NCI-H748 treated with DMSO at 0.1 percent for 48 hours (cell line): ENCODE measurements at regions not wholly inside any gene's neighbourhood (a gene's known extent, or its start where the extent isn't known, plus 50 kb on each side); places are given as distances from the start of the nearest gene placed in this dataset.

Experiments
- DNase-seq: peaks from one replicate; lab custom pipeline; 2025; lab: John Stamatoyannopoulos, UW

DNA sequence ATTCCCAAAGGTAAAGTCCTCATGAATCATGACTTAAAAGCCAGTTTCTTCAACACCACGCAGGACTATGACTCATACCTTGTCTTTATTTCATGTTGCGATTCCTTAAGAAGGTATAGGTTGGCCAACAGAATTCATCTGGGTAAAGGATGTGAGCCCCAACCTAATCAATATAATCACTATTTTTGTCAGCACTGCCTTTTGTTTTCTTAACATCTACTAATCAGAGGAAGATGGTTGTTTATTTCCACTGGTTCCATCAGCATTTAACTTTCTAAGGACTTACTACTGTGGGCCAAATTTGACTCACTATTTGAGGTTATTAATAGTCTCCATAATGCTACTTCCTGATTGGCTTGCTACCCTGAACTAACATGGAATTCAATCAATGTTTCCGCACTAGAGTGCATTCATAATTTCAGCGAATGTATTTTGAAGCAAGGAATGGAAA, 78.6 kb downstream of the SCG2 start:
- no peak for DNase-seq

- no peak for DNase-seq
Measured at GRCh38 chr2:223524066-223524465, 78.1 kb downstream of the SCG2 start.

DNA sequence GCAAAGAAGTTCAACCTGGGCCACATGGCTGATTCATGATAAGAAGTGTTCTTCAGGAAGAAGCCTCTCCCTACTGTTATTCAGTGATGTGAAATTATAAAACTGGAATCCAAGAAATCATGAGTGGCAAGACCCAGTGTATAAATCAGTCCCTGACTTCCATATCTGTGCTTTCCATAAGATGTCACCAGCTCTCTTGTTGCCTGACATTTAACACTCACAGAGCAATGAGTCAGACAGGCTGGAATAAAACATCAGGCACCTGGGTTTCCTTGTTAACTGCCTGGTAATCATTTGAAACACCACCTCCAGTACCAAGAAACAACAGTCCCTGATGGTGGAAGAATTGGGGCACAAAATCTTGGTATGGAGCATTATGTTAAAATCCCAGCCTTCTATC, 76.1 kb downstream of the SCG2 start:
- DNase-seq: no peak

DNA sequence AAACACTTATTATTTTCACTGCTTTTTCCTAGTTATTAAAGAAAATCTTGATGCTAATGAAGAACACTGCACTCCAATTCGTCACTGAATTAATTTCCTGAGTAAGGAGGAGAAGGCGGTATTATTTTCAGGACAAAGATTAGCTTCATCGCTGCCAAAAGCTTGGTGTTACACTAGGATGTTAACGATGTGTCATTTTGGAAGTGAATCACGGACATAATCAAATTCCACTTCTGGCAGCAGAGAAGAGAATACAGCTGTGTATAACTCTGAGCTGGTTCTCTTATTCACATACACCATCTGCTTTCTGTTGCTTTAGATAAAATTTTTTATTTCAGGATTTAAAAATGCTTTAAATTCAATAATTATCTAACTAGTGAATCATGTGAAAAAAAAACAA, 74.1 kb downstream of the SCG2 start:
- DNase-seq: no peak

DNA sequence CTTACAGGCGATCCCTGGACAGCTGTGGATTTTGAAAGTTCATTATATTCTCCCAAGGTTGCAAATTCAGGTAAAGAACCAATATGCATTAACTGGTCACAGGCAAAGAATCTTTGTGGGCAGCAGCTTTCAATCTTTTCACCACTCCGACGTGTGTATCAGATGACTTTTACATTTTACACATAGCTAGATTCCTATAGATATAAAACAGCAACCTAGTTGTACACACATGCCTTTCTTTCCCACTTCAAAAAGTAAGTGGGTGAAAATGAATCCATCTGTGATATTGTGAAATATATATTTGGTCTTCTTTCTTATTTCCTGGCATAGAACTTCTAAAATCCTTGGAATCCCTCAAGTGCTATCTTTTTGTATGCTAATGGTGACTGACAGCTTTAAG, 72.5 kb downstream of the SCG2 start:
- DNase-seq: no peak

DNA sequence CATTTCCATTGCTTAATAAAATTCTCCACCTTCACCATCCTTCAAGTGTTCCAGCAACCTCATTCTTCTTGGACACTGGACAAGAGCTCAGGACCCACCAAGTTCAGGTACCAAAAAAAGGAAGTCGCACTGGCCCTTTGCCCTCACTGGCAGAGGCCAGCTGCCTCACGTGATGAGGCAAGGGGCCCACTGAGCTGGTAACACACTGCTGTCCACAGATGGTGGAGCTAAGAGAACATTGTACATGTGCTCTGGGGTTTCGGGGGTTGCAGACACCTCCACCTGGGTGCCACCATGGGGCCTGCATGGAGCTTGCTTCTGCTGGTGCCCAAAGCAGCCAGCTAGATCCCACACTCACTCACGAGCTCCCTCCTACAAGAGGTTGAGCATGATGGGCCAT, 71.3 kb downstream of the SCG2 start:
- DNase-seq: no peak

DNA sequence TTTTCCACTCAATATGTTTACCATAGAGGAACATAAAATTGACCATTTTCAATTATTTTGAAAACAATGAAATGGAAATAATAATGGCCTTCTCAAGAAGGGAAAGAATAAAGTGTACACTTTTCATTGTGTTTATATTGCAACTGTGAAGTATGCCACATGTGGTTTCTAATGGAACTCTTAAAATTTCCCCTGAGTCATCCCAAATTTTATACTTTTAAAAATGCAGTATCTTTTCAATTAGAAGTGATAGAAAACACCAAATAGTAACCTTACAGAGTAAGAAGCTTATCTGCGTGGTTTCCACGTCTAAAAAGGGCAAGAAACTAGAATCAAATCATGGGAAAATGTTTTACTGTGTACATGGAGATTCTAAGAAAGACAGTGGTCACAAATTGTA, 70.0 kb downstream of the SCG2 start:
- no peak for DNase-seq

GRCh38 chr2:223532712-223533111, 69.4 kb downstream of the SCG2 start:
- DNase-seq: no peak

GRCh38 chr2:223536546-223536945, 65.6 kb downstream of the SCG2 start:
- DNase-seq: no peak

DNA sequence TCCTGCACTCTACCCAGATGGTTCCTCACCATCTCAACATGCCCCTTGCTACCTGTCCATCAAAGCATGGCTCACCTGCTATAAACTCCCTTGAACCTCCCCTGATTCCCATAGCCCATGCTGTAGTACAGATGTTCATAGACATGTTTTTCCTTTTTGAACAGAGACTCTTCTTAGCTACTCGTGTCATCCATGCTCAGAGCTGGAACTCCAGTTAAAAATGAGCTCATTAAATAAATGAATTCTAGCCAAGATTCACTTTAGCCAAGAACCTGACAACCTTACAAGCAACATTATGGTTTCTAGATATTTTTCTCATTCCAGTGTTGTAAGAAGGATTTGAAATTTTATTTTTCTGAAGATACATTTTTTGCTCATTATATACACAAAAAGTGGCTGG, 65.0 kb downstream of the SCG2 start:
- no peak for DNase-seq

- peak; percentile 96 for DNase-seq
Measured at GRCh38 chr2:223537651-223538601, 64.2 kb downstream of the SCG2 start.

DNA sequence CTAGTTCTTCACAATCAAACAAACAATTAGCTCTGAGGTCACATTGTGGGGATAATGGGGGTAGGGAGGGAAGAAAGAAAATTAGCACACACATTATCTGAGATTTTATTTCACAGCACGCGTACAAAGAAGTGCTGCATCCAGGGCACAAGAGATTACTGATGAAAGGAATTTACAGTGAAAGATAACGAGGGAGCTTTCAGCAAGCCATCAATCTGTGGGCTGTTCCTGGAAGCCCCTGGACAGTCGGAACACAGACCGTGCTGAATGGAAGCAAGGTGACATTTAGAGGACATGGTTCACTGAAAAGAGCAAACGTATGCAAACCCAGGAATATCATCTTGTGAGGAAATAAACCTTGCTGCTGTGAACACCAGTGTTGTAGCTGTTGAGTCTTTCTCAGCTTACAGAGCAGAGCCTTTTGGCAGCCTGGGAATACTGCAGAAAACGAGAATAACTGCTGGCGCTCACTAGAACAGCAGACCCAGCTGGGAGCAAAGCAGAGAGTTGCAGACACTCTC, 63.2 kb downstream of the SCG2 start:
- peak; percentile 97 for DNase-seq

- no peak for DNase-seq
Measured at GRCh38 chr2:223541546-223541945, 60.6 kb downstream of the SCG2 start.

DNA sequence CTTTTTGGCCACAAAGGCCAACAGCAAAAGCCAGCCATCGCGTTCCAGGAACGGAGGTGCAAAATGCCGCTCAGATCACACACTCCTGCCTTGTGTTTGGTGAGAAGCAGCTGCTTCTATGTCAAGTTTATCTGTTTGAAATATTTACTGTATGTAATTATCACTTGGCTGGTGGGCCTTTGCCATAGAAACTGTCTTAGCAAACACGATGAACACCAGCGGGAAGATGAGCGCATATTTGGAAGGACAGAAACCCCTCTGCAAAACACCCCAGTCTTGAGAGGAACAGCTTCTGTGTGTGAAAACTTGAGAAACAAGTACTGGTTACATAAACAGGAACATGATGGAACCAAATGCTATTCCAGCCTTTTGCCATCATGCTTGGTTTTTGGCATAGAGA, 59.7 kb downstream of the SCG2 start:
- DNase-seq: peak; percentile 74

DNA sequence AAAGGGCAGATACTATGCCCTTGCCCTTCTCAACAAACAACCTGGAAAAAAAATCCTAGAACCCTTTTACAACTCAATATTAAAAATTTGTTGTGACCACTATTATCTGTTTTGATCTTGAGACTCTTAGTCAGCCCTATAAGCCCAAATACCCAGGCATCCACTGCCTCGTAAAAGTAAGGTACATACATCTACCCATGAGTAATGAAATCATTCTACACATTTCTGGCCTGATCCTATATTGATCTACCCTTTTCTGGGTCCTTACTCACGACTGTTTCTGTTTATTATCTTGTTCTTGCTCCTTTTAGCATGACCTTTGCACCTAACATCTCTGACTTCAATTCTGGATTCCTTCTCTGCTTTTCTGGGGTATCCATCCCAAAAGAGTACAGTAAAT, 56.8 kb downstream of the SCG2 start:
- no peak for DNase-seq

- DNase-seq: no peak
Measured at GRCh38 chr2:223545830-223546229, 56.3 kb downstream of the SCG2 start.
